ENCODE measurements at regions not wholly inside any gene's neighbourhood (a gene's known extent, or its start where the extent isn't known, plus 50 kb on each side); places are given as distances from the start of the nearest gene placed in this dataset.

DNA sequence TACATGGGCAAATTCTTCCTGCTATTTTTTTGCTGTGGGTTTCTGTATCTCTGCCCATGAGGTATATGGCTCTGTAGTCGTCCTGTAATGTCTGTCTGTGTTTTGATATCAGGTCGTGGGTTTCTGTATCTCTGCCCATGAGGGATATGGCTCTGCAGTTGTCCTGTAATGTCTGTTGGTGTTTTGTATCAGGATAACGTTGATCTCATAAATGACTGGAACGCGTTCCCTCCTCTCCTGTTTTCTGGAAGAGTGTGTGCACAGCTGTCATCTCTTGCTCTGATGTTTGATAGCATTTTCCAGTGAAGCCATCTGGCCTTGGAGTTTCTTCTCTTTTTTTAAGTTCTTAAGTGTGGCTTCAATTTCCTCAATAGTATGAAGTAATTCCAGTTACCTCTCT is 57.2 kb downstream of the SOX1 start:
- TF ChIP-seq, protein P1, sequence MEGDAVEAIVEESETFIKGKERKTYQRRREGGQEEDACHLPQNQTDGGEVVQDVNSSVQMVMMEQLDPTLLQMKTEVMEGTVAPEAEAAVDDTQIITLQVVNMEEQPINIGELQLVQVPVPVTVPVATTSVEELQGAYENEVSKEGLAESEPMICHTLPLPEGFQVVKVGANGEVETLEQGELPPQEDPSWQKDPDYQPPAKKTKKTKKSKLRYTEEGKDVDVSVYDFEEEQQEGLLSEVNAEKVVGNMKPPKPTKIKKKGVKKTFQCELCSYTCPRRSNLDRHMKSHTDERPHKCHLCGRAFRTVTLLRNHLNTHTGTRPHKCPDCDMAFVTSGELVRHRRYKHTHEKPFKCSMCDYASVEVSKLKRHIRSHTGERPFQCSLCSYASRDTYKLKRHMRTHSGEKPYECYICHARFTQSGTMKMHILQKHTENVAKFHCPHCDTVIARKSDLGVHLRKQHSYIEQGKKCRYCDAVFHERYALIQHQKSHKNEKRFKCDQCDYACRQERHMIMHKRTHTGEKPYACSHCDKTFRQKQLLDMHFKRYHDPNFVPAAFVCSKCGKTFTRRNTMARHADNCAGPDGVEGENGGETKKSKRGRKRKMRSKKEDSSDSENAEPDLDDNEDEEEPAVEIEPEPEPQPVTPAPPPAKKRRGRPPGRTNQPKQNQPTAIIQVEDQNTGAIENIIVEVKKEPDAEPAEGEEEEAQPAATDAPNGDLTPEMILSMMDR (IDR thresholded peaks at IDR 0.05; ENCODE audit: borderline replicate concordance): no peak
- DNase-seq: no peak
- Histone ChIP-seq H3K27me3 (ENCODE audit: low read depth) (peaks cover 99% of the 10 kb centered on the region), H3K27ac (replicated peaks) (no peak overlapping the region), H3K36me3 (no peaks in the 10 kb centered on the region), H3K4me3 (no peak overlapping the region), H3K4me1 (no peaks in the 10 kb centered on the region), H3K9me3 (replicated peaks) (no peaks in the 10 kb centered on the region)
- intact Hi-C loops (cut with micrococcal nuclease): no loop called here

- TF ChIP-seq, protein P1 (IDR thresholded peaks at IDR 0.05; ENCODE audit: borderline replicate concordance): no peak
- no peak for DNase-seq
- Histone ChIP-seq H3K27ac (replicated peaks) (no peak overlapping the region), H3K27me3 (ENCODE audit: low read depth) (peaks cover 99% of the 10 kb centered on the region), H3K9me3 (replicated peaks) (no peaks in the 10 kb centered on the region), H3K4me3 (no peak overlapping the region), H3K36me3 (no peaks in the 10 kb centered on the region), H3K4me1 (no peaks in the 10 kb centered on the region)
- intact Hi-C loops (cut with micrococcal nuclease): no loop called here
Observed at GRCh38 chr13:112127564-112128330, 60.8 kb downstream of the SOX1 start.

GRCh38 chr13:112128331-112128610 is 61.3 kb downstream of the SOX1 start:
- intact Hi-C loops (cut with micrococcal nuclease): no loop called here
- H3K27me3 ChIP-seq (ENCODE audit: low read depth): peaks cover 99% of the 10 kb centered on the region
- H3K36me3 ChIP-seq: no peaks in the 10 kb centered on the region
- no peaks in the 10 kb centered on the region for H3K4me1 ChIP-seq
- H3K4me3 ChIP-seq: no peak overlapping the region
- no peaks in the 10 kb centered on the region for H3K9me3 ChIP-seq (replicated peaks)
- TF ChIP-seq, protein P1 (IDR thresholded peaks at IDR 0.05; ENCODE audit: borderline replicate concordance): no peak
- DNase-seq: no peak
- H3K27ac ChIP-seq (replicated peaks): no peak overlapping the region

- no peaks in the 10 kb centered on the region for H3K36me3 ChIP-seq
- intact Hi-C loops (cut with micrococcal nuclease): no loop called here
- no peak for DNase-seq
- TF ChIP-seq, protein P1 (IDR thresholded peaks at IDR 0.05; ENCODE audit: borderline replicate concordance): no peak
- peaks cover 100% of the 10 kb centered on the region for H3K27me3 ChIP-seq (ENCODE audit: low read depth)
- no peak overlapping the region for H3K4me3 ChIP-seq
- no peak overlapping the region for H3K27ac ChIP-seq (replicated peaks)
- H3K4me1 ChIP-seq: no peaks in the 10 kb centered on the region
- no peaks in the 10 kb centered on the region for H3K9me3 ChIP-seq (replicated peaks)
Observed at GRCh38 chr13:112130418-112130817, 63.5 kb downstream of the SOX1 start.

DNA sequence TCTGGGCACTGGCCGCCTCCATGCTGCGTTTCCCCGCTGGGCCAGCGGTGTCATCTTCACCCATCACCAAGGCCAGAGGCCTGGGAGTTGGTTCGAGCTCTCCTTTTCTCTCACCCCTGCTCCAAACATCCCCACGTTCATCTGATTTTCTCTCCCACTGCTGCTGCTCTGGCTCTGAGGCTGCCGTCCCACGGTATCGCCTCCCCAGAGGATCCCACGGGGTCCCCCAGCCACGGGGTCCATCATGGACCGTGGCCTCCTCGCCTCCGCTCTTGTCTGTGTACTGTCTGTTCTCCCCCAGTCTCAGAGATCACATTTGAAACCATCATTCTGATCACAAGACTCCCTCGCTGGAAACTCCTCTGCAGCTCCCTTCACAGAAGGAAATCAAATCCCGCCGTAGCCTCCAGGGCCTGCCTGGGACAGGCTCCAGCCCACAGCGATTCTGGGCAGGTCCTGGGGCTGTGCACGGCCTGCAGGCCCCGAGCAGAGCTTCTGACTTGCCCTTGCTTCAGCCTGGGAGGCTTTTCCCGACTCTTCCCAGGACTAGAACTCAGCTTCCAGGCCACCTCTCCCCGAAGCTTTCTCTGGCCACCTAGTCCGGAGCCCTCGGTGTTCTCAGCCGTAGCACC is 64.2 kb downstream of the SOX1 start:
- H3K27me3 ChIP-seq (ENCODE audit: low read depth): peaks cover 100% of the 10 kb centered on the region
- intact Hi-C loops (cut with micrococcal nuclease): no loop called here
- H3K36me3 ChIP-seq: no peaks in the 10 kb centered on the region

More for the DNA sequence above, 64.2 kb downstream of the SOX1 start:
- Histone ChIP-seq H3K9me3 (replicated peaks) (no peaks in the 10 kb centered on the region), H3K27ac (replicated peaks) (no peak overlapping the region), H3K4me3 (no peak overlapping the region), H3K4me1 (no peaks in the 10 kb centered on the region)
- DNase-seq: no peak
- TF ChIP-seq, protein P1 (IDR thresholded peaks at IDR 0.05; ENCODE audit: borderline replicate concordance): no peak

Data from left ventricle myocardium inferior (tissue), 1 donor.